G401 (cell line): ENCODE measurements at regions not wholly inside any gene's neighbourhood (a gene's known extent, or its start where the extent isn't known, plus 50 kb on each side); places are given as distances from the start of the nearest gene placed in this dataset.
"Not testable (repeated sequence)": the region's sequence is repeated elsewhere in the genome, so short reads cannot be mapped to it uniquely, and the experiment has no call there.

ENCODE experiments used
- DNase-seq: peaks from one replicate; pipeline ENCODE4 v3.0.0-alpha.2; 2015; ENCODE audit warnings: low spot score
- in situ Hi-C: cut with HindIII; loops from 2 replicates; pipeline ENCODE4 v1.10.0; 2016; ENCODE audit warnings: low sequenced_read_pairs, mixed read lengths

GRCh38 chr10:113496111-113497109 lies 56.4 kb upstream of the HABP2 start:
- in situ Hi-C loops, result no loop called here
- no peak for DNase-seq

GRCh38 chr10:113497198-113497597 lies 55.7 kb upstream of the HABP2 start:
- DNase-seq, result no peak
- in situ Hi-C loops, result no loop called here

- in situ Hi-C loops, result no loop called here
Observed at GRCh38 chr10:113498997-113499396, 53.9 kb upstream of the HABP2 start.

DNA sequence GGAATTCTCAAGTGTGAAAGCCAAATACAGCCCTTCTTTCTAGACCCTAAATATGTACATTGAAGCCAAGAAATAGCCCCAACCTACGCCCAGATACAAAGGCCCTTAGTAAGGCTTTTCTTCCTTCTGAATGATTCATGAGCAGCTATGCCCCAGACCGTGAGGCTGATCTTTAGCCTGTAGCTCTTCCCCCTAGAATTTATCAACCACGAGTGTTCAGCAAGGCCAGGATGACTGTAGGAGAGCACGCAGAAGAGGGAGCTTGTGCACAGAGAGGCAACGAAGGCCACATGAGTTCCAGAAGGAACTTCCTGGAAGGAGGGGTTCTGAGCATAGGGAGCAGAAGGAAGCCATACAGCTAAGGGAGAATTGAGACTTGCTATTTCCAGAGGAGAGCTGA lies 53.0 kb upstream of the HABP2 start:
- no peak for DNase-seq
- in situ Hi-C loops, result no loop called here

More at GRCh38 chr10:113498997-113499396, 53.9 kb upstream of the HABP2 start:
- DNase-seq, result no peak

- DNase-seq, in situ Hi-C loops: not testable (repeated sequence)
Observed at GRCh38 chr10:113501031-113501430, 51.8 kb upstream of the HABP2 start.
